CD14-positive monocyte (primary cell): ENCODE measurements at regions not wholly inside any gene's neighbourhood (a gene's known extent, or its start where the extent isn't known, plus 50 kb on each side); places are given as distances from the start of the nearest gene placed in this dataset.

ENCODE experiments used
- DNase-seq, 3 donors: peaks; one replicate each; pipeline ENCODE4 v3.0.0-alpha.2; 2011 to 2022
- H2AFZ ChIP-seq: 2 replicates; pipeline ENCODE4 v1.6.0; 2012; ENCODE audit warnings: mild to moderate bottlenecking, low read depth, low read length, inconsistent platforms; ENCODE audit not compliant: insufficient read depth, poor library complexity, severe bottlenecking
- H3K27ac ChIP-seq, 2 donors: 1 replicate in 1 of 2; 2 replicates in 1 of 2; pipeline ENCODE4 v1.5.1; 2012 to 2013; ENCODE audit warnings: low read length in 2 of 2, control low read depth in 1 of 2, inconsistent platforms in 1 of 2, low read depth in 1 of 2, mild to moderate bottlenecking in 1 of 2
- H3K27me3 ChIP-seq, 2 donors: one replicate each; pipeline versions ENCODE4 v1.6.0 to v1.6.1; 2011 to 2013; ENCODE audit warnings: low read length in 2 of 2; ENCODE audit not compliant: control insufficient read depth in 2 of 2, insufficient read depth in 2 of 2
- H3K36me3 ChIP-seq, 2 donors: replicated peaks in 1 of 2; 1 replicate in 1 of 2; 2 replicates in 1 of 2; pipeline versions ENCODE4 v1.5.1 to v1.6.1; 2012 to 2013; ENCODE audit warnings: low read length in 2 of 2, control low read depth in 1 of 2, inconsistent platforms in 1 of 2, mild to moderate bottlenecking in 1 of 2; ENCODE audit not compliant: insufficient read depth in 2 of 2, control insufficient read depth in 1 of 2
- H3K4me1 ChIP-seq, 2 donors: 1 replicate in 1 of 2; 2 replicates in 1 of 2; pipeline versions ENCODE4 v1.5.1 to v1.6.1; 2012 to 2013; ENCODE audit warnings: low read length in 2 of 2, control low read depth in 1 of 2, inconsistent platforms in 1 of 2, mild to moderate bottlenecking in 1 of 2, moderate library complexity in 1 of 2; ENCODE audit not compliant: insufficient read depth in 2 of 2, control insufficient read depth in 1 of 2
- H3K4me2 ChIP-seq: replicated peaks from 2 replicates; pipeline ENCODE3; 2012; ENCODE audit warnings: low read length, moderate library complexity, mild to moderate bottlenecking; ENCODE audit not compliant: poor library complexity, severe bottlenecking; ENCODE audit errors: extremely low read depth
- H3K4me3 ChIP-seq, 3 experiments: fragments of 200-600 bp in 1 of 3; sonication (generic) in 1 of 3; replicated peaks in 1 of 3; 1 replicate in 2 of 3; 2 replicates in 1 of 3; pipeline ENCODE4 v1.5.1; 2011 to 2013; ENCODE audit warnings: low read length in 3 of 3, mild to moderate bottlenecking in 3 of 3, control low read depth in 2 of 3, low read depth in 2 of 3, inconsistent platforms in 1 of 3, moderate library complexity in 1 of 3
- H3K79me2 ChIP-seq: 2 replicates; pipeline ENCODE4 v1.6.0; 2012; ENCODE audit warnings: mild to moderate bottlenecking, control low read depth, inconsistent platforms, low read length, moderate library complexity; ENCODE audit not compliant: insufficient read depth
- H3K9ac ChIP-seq: 2 replicates; pipeline ENCODE4 v1.6.0; 2017; ENCODE audit warnings: low read length, mild to moderate bottlenecking; ENCODE audit not compliant: insufficient read depth, poor library complexity, severe bottlenecking
- H3K9me3 ChIP-seq, 2 donors: replicated peaks in 1 of 2; 1 replicate in 1 of 2; 2 replicates in 1 of 2; pipeline versions ENCODE4 v1.5.1 to v1.6.1; 2012 to 2013; ENCODE audit warnings: low read length in 2 of 2, control low read depth in 1 of 2; ENCODE audit not compliant: control insufficient read depth in 1 of 2, insufficient read depth in 1 of 2
- H4K20me1 ChIP-seq: 2 replicates; pipeline ENCODE4 v1.6.0; 2012; ENCODE audit warnings: mild to moderate bottlenecking, low read length, control low read depth, moderate library complexity; ENCODE audit not compliant: insufficient read depth
- H3K27ac Mint-ChIP-seq, 7 donors: one replicate each; pipeline ENCODE4 v1.8.0; 2020; ENCODE audit warnings: mild to moderate bottlenecking in 7 of 7, mixed read lengths in 7 of 7, moderate library complexity in 6 of 7, inconsistent platforms in 2 of 7
- H3K27me3 Mint-ChIP-seq, 3 donors: one replicate each; pipeline ENCODE4 v1.8.0; 2021 to 2022; ENCODE audit warnings: low read depth in 3 of 3, mild to moderate bottlenecking in 3 of 3, mixed read lengths in 3 of 3, moderate library complexity in 3 of 3, inconsistent platforms in 1 of 3
- H3K36me3 Mint-ChIP-seq, 2 donors: one replicate each; pipeline ENCODE4 v1.8.0; 2020; ENCODE audit warnings: mixed read lengths in 2 of 2, inconsistent platforms in 1 of 2, mild to moderate bottlenecking in 1 of 2
- H3K4me1 Mint-ChIP-seq: one replicate; pipeline ENCODE4 v1.8.0; 2020; ENCODE audit warnings: mild to moderate bottlenecking, mixed read lengths
- H3K4me3 Mint-ChIP-seq, 2 donors: one replicate each; pipeline ENCODE4 v1.8.0; 2020; ENCODE audit warnings: mild to moderate bottlenecking in 2 of 2, mixed read lengths in 2 of 2, moderate library complexity in 1 of 2
- H3K9me3 Mint-ChIP-seq, 7 donors: one replicate each; pipeline ENCODE4 v1.8.0; 2020 to 2022; ENCODE audit warnings: mixed read lengths in 7 of 7, mild to moderate bottlenecking in 6 of 7, moderate library complexity in 6 of 7, inconsistent platforms in 2 of 7
- WGBS: methylation state at CpG from one replicate; pipeline ENCODE4 v1.1.5; 2013; ENCODE audit warnings: missing lambda C conversion rate; ENCODE audit not compliant: insufficient coverage; 5-methylcytosine and 5-hydroxymethylcytosine counted together
- intact Hi-C, 2 donors: fragments of 100-400 bp; cut with micrococcal nuclease; formaldehyde crosslinking; loops; one replicate each; pipeline versions ENCODE4 v1.15.0 to v1.15.1; 2023
- TF ChIP-seq, protein P1 (sequence below): fragments of 200-600 bp; IDR thresholded peaks from one replicate; pipeline ENCODE4 v1.8.0; 2022; ENCODE audit warnings: antibody characterized with exemption, mild to moderate bottlenecking

DNA sequence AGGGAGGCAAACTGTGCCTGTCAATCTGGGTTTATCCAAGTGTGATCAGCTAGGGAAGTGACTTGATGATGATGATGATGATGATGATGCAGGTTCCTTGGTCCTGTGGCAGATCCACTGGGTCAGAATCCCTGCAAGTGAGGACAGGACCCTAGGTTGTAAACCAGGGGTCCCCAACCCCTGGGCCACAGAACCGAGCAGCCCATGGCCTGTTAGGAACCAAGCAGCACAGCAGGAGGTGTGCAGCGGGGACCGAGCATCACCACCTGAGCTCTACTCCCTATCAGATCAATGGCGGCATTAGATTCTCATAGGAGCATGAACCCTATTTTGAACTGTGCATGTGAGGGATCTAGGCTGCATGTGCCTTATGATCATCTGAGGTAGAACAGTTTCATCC lies 144.7 kb upstream of the PDE1C start:
- H3K36me3 Mint-ChIP-seq: no peaks in the 10 kb centered on the region
- H3K4me1 ChIP-seq: no peaks in the 10 kb centered on the region
- H3K27me3 ChIP-seq: no peaks in the 10 kb centered on the region
- 83% methylated on average over 2 of the region's 4 CpGs for WGBS
- H3K4me3 Mint-ChIP-seq: no peak overlapping the region
- no peak overlapping the region for H3K4me2 ChIP-seq
- H2AFZ ChIP-seq: no peak overlapping the region
- no peaks in the 10 kb centered on the region for H3K79me2 ChIP-seq
- H4K20me1 ChIP-seq: no peaks in the 10 kb centered on the region
- TF ChIP-seq, protein P1, sequence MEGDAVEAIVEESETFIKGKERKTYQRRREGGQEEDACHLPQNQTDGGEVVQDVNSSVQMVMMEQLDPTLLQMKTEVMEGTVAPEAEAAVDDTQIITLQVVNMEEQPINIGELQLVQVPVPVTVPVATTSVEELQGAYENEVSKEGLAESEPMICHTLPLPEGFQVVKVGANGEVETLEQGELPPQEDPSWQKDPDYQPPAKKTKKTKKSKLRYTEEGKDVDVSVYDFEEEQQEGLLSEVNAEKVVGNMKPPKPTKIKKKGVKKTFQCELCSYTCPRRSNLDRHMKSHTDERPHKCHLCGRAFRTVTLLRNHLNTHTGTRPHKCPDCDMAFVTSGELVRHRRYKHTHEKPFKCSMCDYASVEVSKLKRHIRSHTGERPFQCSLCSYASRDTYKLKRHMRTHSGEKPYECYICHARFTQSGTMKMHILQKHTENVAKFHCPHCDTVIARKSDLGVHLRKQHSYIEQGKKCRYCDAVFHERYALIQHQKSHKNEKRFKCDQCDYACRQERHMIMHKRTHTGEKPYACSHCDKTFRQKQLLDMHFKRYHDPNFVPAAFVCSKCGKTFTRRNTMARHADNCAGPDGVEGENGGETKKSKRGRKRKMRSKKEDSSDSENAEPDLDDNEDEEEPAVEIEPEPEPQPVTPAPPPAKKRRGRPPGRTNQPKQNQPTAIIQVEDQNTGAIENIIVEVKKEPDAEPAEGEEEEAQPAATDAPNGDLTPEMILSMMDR: no peak
- no peaks in the 10 kb centered on the region for H3K4me1 Mint-ChIP-seq
- no peaks in the 10 kb centered on the region for H3K9me3 ChIP-seq
- H3K27ac ChIP-seq: no peak overlapping the region
- intact Hi-C loops: no loop called here
- H3K9ac ChIP-seq: no peak overlapping the region
- no peak overlapping the region for H3K27ac Mint-ChIP-seq
- H3K4me3 ChIP-seq: no peak overlapping the region
- no peaks in the 10 kb centered on the region for H3K9me3 Mint-ChIP-seq
- H3K27me3 Mint-ChIP-seq: peaks cover 2 to 3% (median 2%) of the 10 kb centered on the region in 3 donors
- H3K36me3 ChIP-seq: no peaks in the 10 kb centered on the region
- DNase-seq: no peak

DNA sequence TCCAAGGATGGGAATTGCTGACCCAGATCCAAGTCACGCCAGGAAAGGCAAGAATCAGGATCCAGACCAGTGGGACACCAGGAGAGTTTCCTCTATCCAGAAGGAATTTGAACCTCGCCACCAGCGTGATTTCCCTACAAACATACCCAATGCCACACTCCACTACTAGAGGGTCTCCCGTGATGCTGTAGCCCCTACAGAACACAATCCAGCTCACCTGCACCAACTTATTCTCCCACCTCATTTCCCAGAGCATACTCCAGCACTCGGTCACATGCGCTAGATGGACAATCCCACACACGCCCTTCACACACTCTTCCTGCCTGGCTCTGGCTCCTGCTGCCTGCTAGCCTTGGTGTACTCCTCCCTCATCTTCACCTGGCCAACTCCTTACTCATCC lies 142.1 kb upstream of the PDE1C start:
- H3K4me1 Mint-ChIP-seq: no peaks in the 10 kb centered on the region
- intact Hi-C loops: no loop called here

More for the DNA sequence above, 142.1 kb upstream of the PDE1C start:
- H4K20me1 ChIP-seq: no peaks in the 10 kb centered on the region
- Mint-ChIP-seq H3K27ac (no peak overlapping the region), H3K4me3 (no peak overlapping the region), H3K36me3 (no peaks in the 10 kb centered on the region), H3K27me3 (peaks cover 0 to 4% (median 2%) of the 10 kb centered on the region in 3 donors), H3K9me3 (no peaks in the 10 kb centered on the region)
- H3K4me3 ChIP-seq: no peak overlapping the region
- H3K36me3 ChIP-seq: no peaks in the 10 kb centered on the region
- no peak overlapping the region for H3K4me2 ChIP-seq
- H3K79me2 ChIP-seq: no peaks in the 10 kb centered on the region
- H3K27me3 ChIP-seq: no peaks in the 10 kb centered on the region
- no peak overlapping the region for H3K27ac ChIP-seq
- H3K9ac ChIP-seq: no peak overlapping the region
- WGBS: 95% methylated on average over 7 of the region's 7 CpGs
- TF ChIP-seq, protein P1: no peak
- no peak for DNase-seq
- H3K9me3 ChIP-seq: no peaks in the 10 kb centered on the region
- H2AFZ ChIP-seq: no peak overlapping the region
- no peaks in the 10 kb centered on the region for H3K4me1 ChIP-seq
